ENCODE measurements at regions not wholly inside any gene's neighbourhood (a gene's known extent, or its start where the extent isn't known, plus 50 kb on each side); places are given as distances from the start of the nearest gene placed in this dataset.
"Not testable (repeated sequence)": the region's sequence is repeated elsewhere in the genome, so short reads cannot be mapped to it uniquely, and the experiment has no call there.

GRCh38 chr2:238502088-238502810 is 75.5 kb downstream of the ASB1 start:
- DNase-seq (ENCODE audit: low read depth in 2 of 2) = no peak

DNA sequence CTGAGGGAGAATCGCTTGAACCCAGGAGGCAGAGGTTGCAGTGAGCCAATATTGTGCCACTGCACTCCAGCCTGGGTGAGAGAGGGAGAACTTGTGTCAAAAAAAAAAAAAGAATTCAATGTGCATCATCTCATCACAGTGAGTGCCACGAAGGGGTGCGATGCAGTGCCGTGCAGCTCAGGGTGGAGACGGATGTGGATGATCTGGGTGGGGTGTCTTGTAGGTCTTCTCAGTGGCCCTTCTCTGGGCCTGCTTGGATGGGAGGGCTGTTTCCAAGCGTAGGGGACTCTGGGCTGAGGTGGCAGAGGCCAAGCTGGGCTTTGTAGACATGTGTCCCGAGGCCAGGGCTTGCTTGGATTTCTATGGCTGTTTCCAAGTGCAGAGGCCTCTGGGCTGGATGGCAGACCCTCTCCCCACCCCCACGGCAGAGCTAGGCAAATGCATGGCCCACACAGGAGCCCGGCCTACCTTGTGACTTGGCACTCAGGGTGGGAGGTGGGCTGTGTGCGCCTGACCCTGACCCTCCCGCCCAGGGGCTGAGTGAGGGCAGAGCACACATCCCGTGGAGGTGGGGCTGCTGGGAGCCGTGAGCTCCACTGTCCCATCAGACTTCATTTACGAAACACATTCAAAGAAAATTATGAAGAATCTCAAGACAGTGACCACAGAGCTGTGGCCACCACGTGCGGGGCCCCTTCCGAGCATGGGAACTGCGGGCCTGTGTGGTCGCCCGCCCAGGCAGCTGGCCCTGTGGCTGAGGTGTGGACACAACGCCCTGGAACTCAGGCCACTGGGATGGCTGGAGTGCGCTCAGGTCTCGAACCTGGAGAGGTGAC is 76.4 kb downstream of the ASB1 start:
- DNase-seq (ENCODE audit: low read depth in 2 of 2) = no peak

GRCh38 chr2:238504181-238504931 is 77.6 kb downstream of the ASB1 start:
- no peak for DNase-seq (ENCODE audit: low read depth in 2 of 2)

DNA sequence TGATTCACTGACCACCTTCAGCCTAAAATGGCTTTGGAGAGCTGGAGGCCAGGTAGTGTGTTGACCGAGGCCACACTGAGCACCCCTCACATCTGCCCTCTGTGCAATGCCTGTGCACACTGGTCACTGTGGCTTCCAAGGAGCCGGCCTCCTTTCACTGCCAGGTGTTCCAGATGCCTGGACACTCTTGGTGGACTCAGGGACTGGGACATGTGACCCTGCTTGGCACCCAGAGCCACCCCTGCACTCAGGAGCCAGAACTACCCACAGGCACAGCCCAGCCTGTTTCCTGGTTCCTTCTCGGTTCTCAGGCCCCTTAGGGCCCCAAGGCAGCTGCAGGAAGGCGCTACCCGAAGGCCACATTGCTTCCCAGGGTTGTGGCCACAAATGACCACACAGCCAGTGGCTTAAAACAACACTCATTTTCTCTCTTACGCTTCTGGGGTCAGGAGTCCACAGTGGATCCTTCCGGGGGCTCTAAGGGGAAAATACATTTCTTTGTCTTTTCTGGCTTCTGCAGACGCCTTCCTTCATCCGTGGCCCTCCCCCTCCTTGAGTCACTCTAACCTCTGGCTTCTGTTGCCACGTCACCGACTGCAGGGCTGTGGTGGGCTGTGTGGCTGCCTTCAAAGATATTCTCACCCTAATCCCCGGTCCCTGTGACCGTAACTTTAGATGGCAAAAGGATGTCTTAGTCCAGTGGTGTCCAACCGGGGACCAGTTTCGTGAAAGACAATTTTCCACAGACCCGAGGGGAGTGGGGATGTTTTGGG is 78.6 kb downstream of the ASB1 start:
- DNase-seq (ENCODE audit: low read depth in 2 of 2) = no peak

DNA sequence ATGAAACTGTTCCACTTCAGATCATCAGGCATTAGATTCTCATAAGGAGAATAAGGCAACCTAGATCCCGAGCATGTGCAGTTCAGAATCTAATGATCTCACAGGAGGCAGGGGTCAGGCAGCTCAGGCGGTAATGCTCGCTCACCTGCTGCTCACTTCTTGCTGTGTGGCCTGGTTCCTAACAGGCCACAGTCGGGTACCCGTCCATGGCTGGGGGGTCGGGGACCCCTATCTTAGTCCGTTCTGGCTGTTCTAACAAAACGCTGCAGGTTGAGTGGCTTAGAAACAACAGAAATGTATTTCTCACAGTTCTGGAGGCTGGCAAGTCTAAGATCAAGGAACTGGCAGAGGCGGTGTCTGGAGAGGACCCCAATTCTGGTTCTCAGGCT is 79.2 kb downstream of the ASB1 start:
- no peak for DNase-seq (ENCODE audit: low read depth in 2 of 2)

DNA sequence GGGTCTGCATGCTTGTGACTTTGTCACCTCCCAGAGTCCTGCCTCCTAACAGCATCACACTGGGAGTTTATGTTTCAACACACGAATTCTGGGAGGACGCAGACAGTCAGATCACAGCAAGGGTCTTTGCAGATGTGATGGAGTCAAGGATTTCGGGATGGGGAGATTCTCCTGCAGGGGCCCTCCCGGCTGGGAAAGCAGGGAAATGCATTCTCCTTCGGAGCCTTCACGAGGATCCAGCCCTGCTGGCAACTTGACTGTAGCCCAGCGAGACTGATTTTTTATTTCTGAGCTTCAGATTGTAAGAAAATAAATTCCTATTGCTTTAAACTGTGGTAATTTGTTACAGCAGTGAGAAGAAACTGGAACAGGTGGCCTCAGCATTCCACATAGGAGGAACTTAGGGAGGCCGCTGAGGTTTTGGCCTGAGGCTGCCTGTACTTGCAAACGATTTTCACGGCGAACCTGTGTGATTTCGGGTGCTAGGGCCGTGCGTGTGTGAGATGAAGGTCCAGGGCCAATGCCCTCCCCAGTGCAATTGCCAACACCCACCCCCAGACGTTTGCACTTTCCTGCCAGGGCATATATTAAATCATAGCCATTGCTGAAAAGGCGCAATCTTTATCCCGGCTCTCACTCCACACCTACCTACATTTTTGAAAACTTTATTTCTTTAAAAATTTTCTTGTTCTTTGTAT is 79.8 kb downstream of the ASB1 start:
- DNase-seq (ENCODE audit: low read depth in 2 of 2) = no peak

GRCh38 chr2:238507836-238508235 is 81.1 kb downstream of the ASB1 start:
- DNase-seq (ENCODE audit: low read depth in 2 of 2) = no peak

GRCh38 chr2:238509151-238509835 is 82.6 kb downstream of the ASB1 start:
- DNase-seq (ENCODE audit: low read depth in 2 of 2) = no peak

GRCh38 chr2:238509903-238510302 is 83.2 kb downstream of the ASB1 start:
- DNase-seq (ENCODE audit: low read depth in 2 of 2) = no peak

GRCh38 chr2:238510911-238511613 is 84.3 kb downstream of the ASB1 start:
- no peak for DNase-seq (ENCODE audit: low read depth in 2 of 2)

DNA sequence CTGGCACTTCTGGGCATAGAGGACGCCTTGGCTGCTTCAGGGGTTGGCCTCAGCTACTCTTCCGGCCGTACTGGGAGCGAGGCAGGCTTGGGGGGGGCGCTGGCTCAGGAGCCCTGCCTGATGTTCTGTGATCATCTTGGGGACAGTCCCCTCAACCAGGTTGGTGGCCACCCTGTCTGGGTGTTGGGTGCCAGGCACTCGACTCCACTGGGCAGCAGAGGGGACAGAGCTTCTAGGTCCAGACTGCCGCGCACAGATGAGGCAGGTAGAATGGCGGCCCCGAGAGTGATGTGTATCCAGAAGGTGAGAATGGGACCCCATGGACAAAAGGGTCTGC is 84.9 kb downstream of the ASB1 start:
- DNase-seq (ENCODE audit: low read depth in 2 of 2) = no peak

DNA sequence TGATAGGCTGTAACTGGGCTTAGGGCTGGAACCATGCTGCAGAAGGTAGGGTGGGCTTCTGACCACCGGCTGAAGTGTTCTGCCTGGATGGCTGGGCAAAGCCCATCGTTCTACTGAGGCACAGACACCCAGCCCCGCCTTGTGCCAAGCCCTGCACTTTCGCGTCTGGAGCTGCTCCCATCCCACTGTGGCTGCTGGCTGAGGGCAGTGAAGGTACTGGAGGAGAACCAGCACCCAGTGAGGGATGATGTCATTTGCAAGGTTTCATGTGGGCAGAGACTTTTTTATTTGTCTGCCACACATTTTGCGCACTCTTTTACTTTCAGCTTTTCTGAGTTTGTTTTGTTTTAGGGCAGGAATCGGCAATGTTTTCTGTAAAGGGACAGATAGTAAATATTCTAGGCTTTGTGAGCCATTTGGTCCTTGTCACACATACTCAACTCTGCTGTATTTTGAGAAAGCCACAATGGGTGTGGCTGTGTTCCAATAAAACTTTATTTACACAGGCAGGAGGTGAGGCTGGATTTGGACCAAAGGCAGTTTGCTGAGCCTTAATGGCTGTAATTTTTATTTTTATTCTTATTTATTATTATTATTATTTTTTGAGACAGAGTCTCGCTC is 85.6 kb downstream of the ASB1 start:
- DNase-seq (ENCODE audit: low read depth in 2 of 2) = no peak

DNA sequence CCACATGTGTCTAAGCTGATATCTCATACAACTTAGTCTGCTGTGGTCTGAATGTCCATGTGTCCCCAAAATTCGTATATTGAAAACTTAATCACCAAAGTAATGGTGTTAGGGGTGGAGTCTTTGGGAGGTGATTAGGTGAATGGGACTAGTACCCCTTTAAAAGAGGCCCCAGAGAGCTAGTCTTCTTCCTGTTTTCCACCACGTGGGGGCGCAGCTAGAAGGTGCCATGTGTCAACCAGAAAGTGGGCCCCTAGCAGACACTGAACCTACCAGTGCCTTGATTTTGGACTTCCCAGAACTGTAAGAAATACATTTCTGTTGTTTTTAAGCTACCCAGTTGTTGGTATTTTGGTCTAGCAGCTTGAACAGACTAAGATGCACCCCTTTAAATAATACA is 86.6 kb downstream of the ASB1 start:
- DNase-seq (ENCODE audit: low read depth in 2 of 2) = no peak

- DNase-seq (ENCODE audit: low read depth in 2 of 2) = not testable (repeated sequence)
Observed at GRCh38 chr2:238514024-238514423, 87.3 kb downstream of the ASB1 start.

DNA sequence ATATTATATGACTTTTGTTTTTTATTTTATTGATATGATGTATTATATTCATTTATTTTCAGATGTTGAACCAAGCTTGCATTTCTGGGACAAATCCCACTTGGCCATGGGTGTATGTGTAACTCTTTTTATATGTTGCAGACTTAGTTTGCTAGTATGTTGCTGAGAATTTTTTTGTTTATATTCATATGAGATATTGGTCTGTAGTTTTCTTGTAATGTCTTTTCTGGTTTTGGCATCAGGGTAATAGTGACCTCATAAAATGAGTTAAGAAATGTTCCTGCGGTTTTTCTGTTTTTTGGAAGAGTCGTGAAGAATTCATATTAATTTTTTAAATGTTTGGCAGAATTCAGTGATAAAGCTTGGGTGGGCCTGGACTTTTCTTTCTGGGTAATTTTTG is 88.7 kb downstream of the ASB1 start:
- DNase-seq (ENCODE audit: low read depth in 2 of 2) = no peak

- DNase-seq (ENCODE audit: low read depth in 2 of 2) = no peak
Observed at GRCh38 chr2:238517209-238517608, 90.5 kb downstream of the ASB1 start.

GRCh38 chr2:238518172-238518820 is 91.6 kb downstream of the ASB1 start:
- DNase-seq (ENCODE audit: low read depth in 2 of 2) = no peak

DNA sequence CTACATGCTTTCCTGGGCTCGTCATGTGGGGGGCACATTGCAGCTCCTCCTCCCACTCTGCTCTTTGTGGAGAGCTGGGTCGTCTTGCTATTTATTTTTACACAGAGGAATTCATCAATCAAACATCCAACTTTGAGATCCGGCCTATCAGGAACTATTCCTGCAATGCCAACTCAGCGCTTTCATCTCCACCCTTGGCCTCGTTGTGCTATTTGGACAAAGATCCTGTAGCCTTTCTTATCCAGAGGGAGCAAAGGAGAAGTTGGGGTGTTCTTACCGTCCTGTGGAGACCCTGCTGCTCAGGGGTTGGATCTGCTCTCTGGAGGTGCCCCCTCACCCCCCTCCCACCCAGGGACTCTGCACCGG is 92.1 kb downstream of the ASB1 start:
- no peak for DNase-seq (ENCODE audit: low read depth in 2 of 2)

DNA sequence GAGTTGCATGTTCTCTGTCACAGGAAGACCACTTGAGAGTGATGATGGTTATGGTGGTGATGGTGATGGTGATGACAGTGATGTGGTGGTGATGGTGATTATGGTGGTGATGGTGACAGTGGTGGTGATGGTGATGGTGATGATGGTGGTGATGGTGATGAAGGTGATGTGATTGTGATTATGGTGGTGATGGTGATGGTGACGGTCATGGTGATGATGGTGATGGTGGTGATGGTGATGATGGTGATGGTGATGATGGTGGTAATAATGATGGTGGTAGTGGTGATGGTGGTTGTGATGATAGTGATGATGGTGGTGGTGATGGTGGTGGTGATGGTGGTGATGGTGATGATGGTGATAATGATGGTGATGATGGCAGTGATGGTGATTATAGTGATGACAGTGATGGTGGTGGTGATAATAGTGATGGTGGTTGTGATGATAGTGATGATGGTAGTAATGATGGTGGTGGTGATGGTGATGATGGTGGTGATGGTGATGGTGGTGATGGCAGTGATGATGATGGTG is 93.7 kb downstream of the ASB1 start:
- DNase-seq (ENCODE audit: low read depth in 2 of 2) = no peak

Measured in stimulated activated CD4-positive, alpha-beta T cell treated with anti-CD3 and anti-CD28 coated beads, Interleukin-1b, Interleukin-23, amount 100 ng/mL, for 1 hour (primary cell).